NB4 (cell line): ENCODE measurements at regions not wholly inside any gene's neighbourhood (a gene's known extent, or its start where the extent isn't known, plus 50 kb on each side); places are given as distances from the start of the nearest gene placed in this dataset.

Source experiments
- POLR2A ChIP-seq: IDR thresholded peaks from 2 replicates; pipeline ENCODE4 v1.6.1; 2011; ENCODE audit warnings: mild to moderate bottlenecking; ENCODE audit not compliant: insufficient read length; ENCODE audit errors: extremely low read depth
- TF ChIP-seq, protein P1 (sequence below): IDR thresholded peaks from one replicate; pipeline ENCODE4 v1.5.1; 2012; ENCODE audit warnings: low read depth, low read length

DNA sequence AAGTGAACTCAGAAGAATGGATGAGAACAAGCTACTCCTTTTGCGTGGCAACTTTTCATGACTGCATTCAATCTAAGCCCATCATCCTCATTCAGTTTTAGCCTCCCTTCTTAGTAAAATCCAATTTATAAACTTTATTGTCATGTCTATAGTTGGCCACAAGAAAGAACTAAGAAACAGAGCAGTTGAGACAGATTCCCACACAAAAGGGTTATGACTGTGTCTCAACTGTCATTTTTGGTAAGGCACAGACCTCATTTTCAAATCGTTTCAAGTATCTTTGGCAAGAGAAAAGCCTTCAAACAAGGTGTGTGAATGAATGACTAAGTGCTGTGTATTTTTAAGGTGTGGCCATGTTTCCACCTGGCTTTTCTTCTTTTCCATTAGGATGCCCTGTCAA lies 84.2 kb upstream of the CREB5 start:
- TF ChIP-seq, protein P1, sequence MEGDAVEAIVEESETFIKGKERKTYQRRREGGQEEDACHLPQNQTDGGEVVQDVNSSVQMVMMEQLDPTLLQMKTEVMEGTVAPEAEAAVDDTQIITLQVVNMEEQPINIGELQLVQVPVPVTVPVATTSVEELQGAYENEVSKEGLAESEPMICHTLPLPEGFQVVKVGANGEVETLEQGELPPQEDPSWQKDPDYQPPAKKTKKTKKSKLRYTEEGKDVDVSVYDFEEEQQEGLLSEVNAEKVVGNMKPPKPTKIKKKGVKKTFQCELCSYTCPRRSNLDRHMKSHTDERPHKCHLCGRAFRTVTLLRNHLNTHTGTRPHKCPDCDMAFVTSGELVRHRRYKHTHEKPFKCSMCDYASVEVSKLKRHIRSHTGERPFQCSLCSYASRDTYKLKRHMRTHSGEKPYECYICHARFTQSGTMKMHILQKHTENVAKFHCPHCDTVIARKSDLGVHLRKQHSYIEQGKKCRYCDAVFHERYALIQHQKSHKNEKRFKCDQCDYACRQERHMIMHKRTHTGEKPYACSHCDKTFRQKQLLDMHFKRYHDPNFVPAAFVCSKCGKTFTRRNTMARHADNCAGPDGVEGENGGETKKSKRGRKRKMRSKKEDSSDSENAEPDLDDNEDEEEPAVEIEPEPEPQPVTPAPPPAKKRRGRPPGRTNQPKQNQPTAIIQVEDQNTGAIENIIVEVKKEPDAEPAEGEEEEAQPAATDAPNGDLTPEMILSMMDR: no peak
- no peak for TF ChIP-seq POLR2A
